ENCODE measurements at regions not wholly inside any gene's neighbourhood (a gene's known extent, or its start where the extent isn't known, plus 50 kb on each side); places are given as distances from the start of the nearest gene placed in this dataset.

GRCh38 chr17:71494062-71494855, 626.6 kb upstream of the SOX9 start:
- H3K4me3 ChIP-seq = no peak overlapping the region
- no peaks in the 10 kb centered on the region for H3K36me3 ChIP-seq
- intact Hi-C loops (cut with DNase I) = no loop called here
- TF ChIP-seq, protein P1, sequence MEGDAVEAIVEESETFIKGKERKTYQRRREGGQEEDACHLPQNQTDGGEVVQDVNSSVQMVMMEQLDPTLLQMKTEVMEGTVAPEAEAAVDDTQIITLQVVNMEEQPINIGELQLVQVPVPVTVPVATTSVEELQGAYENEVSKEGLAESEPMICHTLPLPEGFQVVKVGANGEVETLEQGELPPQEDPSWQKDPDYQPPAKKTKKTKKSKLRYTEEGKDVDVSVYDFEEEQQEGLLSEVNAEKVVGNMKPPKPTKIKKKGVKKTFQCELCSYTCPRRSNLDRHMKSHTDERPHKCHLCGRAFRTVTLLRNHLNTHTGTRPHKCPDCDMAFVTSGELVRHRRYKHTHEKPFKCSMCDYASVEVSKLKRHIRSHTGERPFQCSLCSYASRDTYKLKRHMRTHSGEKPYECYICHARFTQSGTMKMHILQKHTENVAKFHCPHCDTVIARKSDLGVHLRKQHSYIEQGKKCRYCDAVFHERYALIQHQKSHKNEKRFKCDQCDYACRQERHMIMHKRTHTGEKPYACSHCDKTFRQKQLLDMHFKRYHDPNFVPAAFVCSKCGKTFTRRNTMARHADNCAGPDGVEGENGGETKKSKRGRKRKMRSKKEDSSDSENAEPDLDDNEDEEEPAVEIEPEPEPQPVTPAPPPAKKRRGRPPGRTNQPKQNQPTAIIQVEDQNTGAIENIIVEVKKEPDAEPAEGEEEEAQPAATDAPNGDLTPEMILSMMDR (IDR thresholded peaks at IDR 0.05) = no peak
- TF ChIP-seq POLR2A (IDR thresholded peaks at IDR 0.05) (no peak), POLR2AphosphoS5 (IDR thresholded peaks at IDR 0.05; ENCODE audit: insufficient read depth in 1 of 2, low read depth in 1 of 2) (no peak)
- H3K27me3 ChIP-seq = no peaks in the 10 kb centered on the region
- H3K4me1 ChIP-seq = no peaks in the 10 kb centered on the region
- H3K27ac ChIP-seq = no peak overlapping the region
- H3K9me3 ChIP-seq = no peaks in the 10 kb centered on the region
- DNase-seq (ENCODE audit: extremely low spot score in 2 of 2) = no peak

DNA sequence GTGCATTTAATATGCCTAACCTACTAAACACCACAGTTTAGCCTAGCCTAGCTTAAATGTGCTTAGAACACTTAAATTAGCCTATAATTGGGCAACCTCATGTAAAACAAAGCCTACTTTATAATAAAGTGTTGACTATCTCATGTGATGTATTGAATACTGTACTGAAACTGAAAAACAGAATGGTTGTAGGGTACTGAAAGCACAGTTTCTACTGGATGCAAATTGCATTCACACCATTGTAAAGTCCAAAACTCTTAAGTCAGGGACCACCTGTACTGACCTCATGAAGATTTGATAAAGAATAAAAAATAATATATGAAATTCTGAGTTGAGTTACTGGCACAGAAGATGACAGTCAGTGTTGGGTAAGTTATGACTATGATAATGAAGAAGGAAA, 625.4 kb upstream of the SOX9 start:
- Histone ChIP-seq H3K9me3 (no peaks in the 10 kb centered on the region), H3K36me3 (no peaks in the 10 kb centered on the region), H3K4me1 (no peaks in the 10 kb centered on the region), H3K4me3 (no peak overlapping the region), H3K27ac (no peak overlapping the region), H3K27me3 (no peaks in the 10 kb centered on the region)
- intact Hi-C loops (cut with DNase I) = no loop called here
- no peak for DNase-seq (ENCODE audit: extremely low spot score in 2 of 2)
- TF ChIP-seq POLR2A (IDR thresholded peaks at IDR 0.05) (no peak), POLR2AphosphoS5 (IDR thresholded peaks at IDR 0.05; ENCODE audit: insufficient read depth in 1 of 2, low read depth in 1 of 2) (no peak)
- TF ChIP-seq, protein P1 (IDR thresholded peaks at IDR 0.05) = no peak

DNA sequence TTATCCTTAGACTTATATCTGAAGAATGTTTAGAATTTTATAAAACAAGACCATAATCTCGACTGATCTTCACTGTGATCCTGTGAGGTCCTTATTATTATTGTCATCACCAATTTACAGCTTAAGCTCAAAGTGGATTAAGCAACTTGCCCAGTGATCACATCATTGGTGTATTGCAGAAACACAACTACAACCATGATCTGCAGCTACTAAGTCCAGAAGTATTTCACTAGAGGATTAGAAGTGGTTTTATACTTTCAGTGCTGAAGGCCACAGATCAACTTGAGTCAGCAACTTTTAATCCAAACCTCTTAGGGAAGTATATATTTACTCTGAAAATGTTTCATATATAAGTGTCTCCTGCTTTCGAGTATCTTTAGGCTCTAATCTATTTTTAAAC, 624.3 kb upstream of the SOX9 start:
- Histone ChIP-seq H3K27me3 (no peaks in the 10 kb centered on the region), H3K4me1 (no peaks in the 10 kb centered on the region), H3K4me3 (no peak overlapping the region), H3K36me3 (no peaks in the 10 kb centered on the region), H3K9me3 (no peaks in the 10 kb centered on the region), H3K27ac (no peak overlapping the region)
- no peak for TF ChIP-seq POLR2AphosphoS5 (IDR thresholded peaks at IDR 0.05; ENCODE audit: insufficient read depth in 1 of 2, low read depth in 1 of 2)
- no peak for TF ChIP-seq POLR2A (IDR thresholded peaks at IDR 0.05)
- TF ChIP-seq, protein P1 (IDR thresholded peaks at IDR 0.05) = no peak
- DNase-seq (ENCODE audit: extremely low spot score in 2 of 2) = no peak
- intact Hi-C loops (cut with DNase I) = no loop called here

DNA sequence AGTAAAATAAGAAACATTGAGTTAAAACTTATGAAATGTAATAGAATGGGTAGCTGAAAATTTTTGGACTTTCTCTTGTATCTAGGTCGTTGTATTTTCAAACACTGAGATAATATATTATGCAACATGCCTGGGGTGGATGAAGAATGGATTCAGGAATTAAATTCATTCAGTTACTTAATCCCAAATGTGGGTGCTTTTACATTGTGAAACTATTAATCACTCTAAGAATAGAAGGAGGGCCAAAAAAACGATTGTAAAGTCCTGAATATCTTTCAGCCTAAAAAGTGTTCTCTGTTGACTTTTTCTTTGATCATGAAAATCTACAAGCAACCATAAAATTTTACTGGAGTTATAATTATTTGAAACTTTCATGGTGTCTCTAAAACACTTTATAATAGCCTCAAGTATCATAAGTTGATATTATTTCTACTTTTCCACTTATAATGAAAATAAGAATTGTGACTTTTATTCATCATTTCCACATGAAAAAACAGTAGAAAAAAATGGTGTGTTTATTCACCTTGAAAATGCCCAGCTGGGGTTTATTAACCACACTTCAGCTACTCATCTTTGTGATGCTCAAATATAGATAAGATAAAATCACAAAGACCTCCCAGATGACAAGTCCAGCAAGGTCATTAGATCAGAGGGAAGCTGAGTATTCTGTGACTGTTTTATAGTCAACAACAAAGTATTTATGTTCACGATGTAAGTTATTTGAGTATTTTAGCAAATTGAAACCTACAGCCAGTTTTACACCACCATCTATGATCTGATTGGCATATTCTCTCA, 619.9 kb upstream of the SOX9 start:
- no peaks in the 10 kb centered on the region for H3K27me3 ChIP-seq
- no peak overlapping the region for H3K4me3 ChIP-seq
- intact Hi-C loops (cut with DNase I) = no loop called here
- no peaks in the 10 kb centered on the region for H3K4me1 ChIP-seq
- no peak overlapping the region for H3K27ac ChIP-seq
- no peak for DNase-seq (ENCODE audit: extremely low spot score in 2 of 2)
- no peaks in the 10 kb centered on the region for H3K9me3 ChIP-seq
- TF ChIP-seq, protein P1 (IDR thresholded peaks at IDR 0.05) = no peak
- TF ChIP-seq POLR2A (IDR thresholded peaks at IDR 0.05) = no peak
- no peak for TF ChIP-seq POLR2AphosphoS5 (IDR thresholded peaks at IDR 0.05; ENCODE audit: insufficient read depth in 1 of 2, low read depth in 1 of 2)
- no peaks in the 10 kb centered on the region for H3K36me3 ChIP-seq

- no peaks in the 10 kb centered on the region for H3K36me3 ChIP-seq
- H3K27ac ChIP-seq = no peak overlapping the region
- H3K27me3 ChIP-seq = no peaks in the 10 kb centered on the region
- no peak overlapping the region for H3K4me3 ChIP-seq
- no peaks in the 10 kb centered on the region for H3K4me1 ChIP-seq
- intact Hi-C loops (cut with DNase I) = no loop called here
- DNase-seq (ENCODE audit: extremely low spot score in 2 of 2) = no peak
- no peaks in the 10 kb centered on the region for H3K9me3 ChIP-seq
- TF ChIP-seq POLR2AphosphoS5 (IDR thresholded peaks at IDR 0.05; ENCODE audit: insufficient read depth in 1 of 2, low read depth in 1 of 2) = no peak
These were observed 619.1 kb upstream of the SOX9 start for GRCh38 chr17:71501711-71502110.

Measured in vagina (tissue), 2 donors.